Neural cell (in vitro differentiated cells): ENCODE measurements at regions not wholly inside any gene's neighbourhood (a gene's known extent, or its start where the extent isn't known, plus 50 kb on each side); places are given as distances from the start of the nearest gene placed in this dataset.

Experiments
- H2AFZ ChIP-seq: fragments of 200-600, 300-800 bp; sonication (generic), shearing (Covaris generic); 2 replicates; pipeline ENCODE4 v1.6.0; 2014; ENCODE audit warnings: low read depth, mild to moderate bottlenecking, antibody characterized with exemption, low read length, moderate library complexity
- H3F3A ChIP-seq: fragments of 200-600 bp; shearing (Covaris generic); 2 replicates; pipeline ENCODE4 v1.6.1; 2016; ENCODE audit warnings: mild to moderate bottlenecking, moderate library complexity, mixed read lengths, antibody characterized with exemption, low read length; ENCODE audit not compliant: insufficient read depth, poor library complexity, severe bottlenecking
- H3K27ac ChIP-seq: fragments of 200-600, 300-800 bp; sonication (generic), shearing (Covaris generic); 2 replicates; pipeline ENCODE4 v1.5.1; 2014; ENCODE audit warnings: mild to moderate bottlenecking, low read length, moderate library complexity
- H3K27me3 ChIP-seq: fragments of 300-800, 200-600 bp; sonication (generic), shearing (Covaris generic); 2 replicates; pipeline ENCODE4 v1.6.0; 2014; ENCODE audit warnings: mild to moderate bottlenecking, low read depth, low read length, moderate library complexity; ENCODE audit not compliant: insufficient read depth
- H3K36me3 ChIP-seq: fragments of 300-800, 200-600 bp; sonication (generic), shearing (Covaris generic); 2 replicates; pipeline ENCODE4 v1.5.1; 2014; ENCODE audit warnings: mild to moderate bottlenecking, antibody characterized with exemption, low read length, moderate library complexity; ENCODE audit not compliant: insufficient read depth
- H3K4me2 ChIP-seq: fragments of 300-800, 200-600 bp; sonication (generic), shearing (Covaris generic); 2 replicates; pipeline ENCODE4 v1.6.0; 2014; ENCODE audit warnings: mild to moderate bottlenecking, low read length
- H3K4me3 ChIP-seq: fragments of 300-800, 200-600 bp; sonication (generic), shearing (Covaris generic); 2 replicates; pipeline ENCODE4 v1.5.1; 2014; ENCODE audit warnings: mild to moderate bottlenecking, low read length, moderate library complexity
- H3K79me2 ChIP-seq: fragments of 200-600 bp; shearing (Covaris generic); replicated peaks from 2 replicates; pipeline ENCODE4 v1.6.0; 2014; ENCODE audit warnings: mild to moderate bottlenecking, low read length, moderate library complexity; ENCODE audit not compliant: insufficient read depth
- H3K9ac ChIP-seq: fragments of 300-800, 200-600 bp; sonication (generic), shearing (Covaris generic); 2 replicates; pipeline ENCODE4 v1.6.1; 2016; ENCODE audit warnings: mild to moderate bottlenecking, low read length, mixed read lengths
- H3K9me2 ChIP-seq: fragments of 200-600 bp; shearing (Covaris generic); 2 replicates; pipeline ENCODE4 v1.6.1; 2016; ENCODE audit warnings: mild to moderate bottlenecking, low read length, mixed read lengths; ENCODE audit not compliant: insufficient read depth
- H3K9me3 ChIP-seq: fragments of 200-600, 300-800 bp; sonication (generic), shearing (Covaris generic); 2 replicates; pipeline ENCODE4 v1.6.1; 2016; ENCODE audit warnings: mild to moderate bottlenecking, mixed run types, low read length, moderate library complexity, mixed read lengths
- H4K20me1 ChIP-seq: fragments of 200-600 bp; shearing (Covaris generic); 2 replicates; pipeline ENCODE4 v1.6.1; 2016; ENCODE audit warnings: mild to moderate bottlenecking, mixed run types; ENCODE audit not compliant: insufficient read depth
- CTCF ChIP-seq: fragments of 450-650 bp; IDR thresholded peaks from 2 replicates; pipeline ENCODE4 v1.5.1; 2014; ENCODE audit warnings: antibody characterized with exemption, mild to moderate bottlenecking, moderate library complexity; ENCODE audit not compliant: poor library complexity, severe bottlenecking
- EP300 ChIP-seq: fragments of 450-650 bp; conservative IDR thresholded peaks from 2 replicates; pipeline ENCODE4 v1.6.1; 2014; ENCODE audit warnings: antibody characterized with exemption, mild to moderate bottlenecking, moderate library complexity; ENCODE audit not compliant: poor library complexity, severe bottlenecking
- EZH2 ChIP-seq: fragments of 200-600, 300-800 bp; shearing (Covaris generic), sonication (generic); IDR thresholded peaks from 2 replicates; pipeline ENCODE4 v1.6.1; 2014; ENCODE audit warnings: antibody characterized with exemption, low read length, borderline replicate concordance, mild to moderate bottlenecking; ENCODE audit not compliant: insufficient read depth, poor library complexity, severe bottlenecking
- MXI1 ChIP-seq: fragments of 450-650 bp; conservative IDR thresholded peaks from 2 replicates; pipeline ENCODE4 v1.6.1; 2014; ENCODE audit warnings: antibody characterized with exemption, mild to moderate bottlenecking; ENCODE audit not compliant: poor library complexity, severe bottlenecking
- POLR2AphosphoS5 ChIP-seq: IDR thresholded peaks from 2 replicates; pipeline ENCODE4 v1.6.1; 2012
- RAD21 ChIP-seq: fragments of 450-650 bp; conservative IDR thresholded peaks from 2 replicates; pipeline ENCODE4 v1.6.1; 2014; ENCODE audit warnings: antibody characterized with exemption, mild to moderate bottlenecking, moderate library complexity
- REST ChIP-seq: IDR thresholded peaks from 2 replicates; pipeline ENCODE4 v1.6.1; 2012; ENCODE audit warnings: borderline replicate concordance
- SMC3 ChIP-seq: fragments of 450-650 bp; conservative IDR thresholded peaks from 2 replicates; pipeline ENCODE4 v1.6.1; 2014; ENCODE audit warnings: antibody characterized with exemption, mild to moderate bottlenecking, moderate library complexity; ENCODE audit not compliant: poor library complexity
- TAF1 ChIP-seq: IDR thresholded peaks from 2 replicates; pipeline ENCODE4 v1.6.1; 2012; ENCODE audit warnings: low read depth

GRCh38 chr4:181998398-181999295, 244.6 kb upstream of the TENM3 start:
- Histone ChIP-seq H3K9me3 (no peaks in the 10 kb centered on the region), H3F3A (no peaks in the 10 kb centered on the region), H3K4me2 (no peak overlapping the region), H2AFZ (no peak overlapping the region), H3K27ac (no peak overlapping the region), H3K36me3 (no peaks in the 10 kb centered on the region), H3K79me2 (no peaks in the 10 kb centered on the region), H4K20me1 (no peaks in the 10 kb centered on the region), H3K9me2 (no peaks in the 10 kb centered on the region), H3K4me3 (no peak overlapping the region), H3K9ac (no peak overlapping the region), H3K27me3 (no peaks in the 10 kb centered on the region)
- TF ChIP-seq EP300, result no peak
- no peak for TF ChIP-seq POLR2AphosphoS5
- TF ChIP-seq MXI1, result no peak
- TF ChIP-seq TAF1, result no peak
- no peak for TF ChIP-seq SMC3
- no peak for TF ChIP-seq EZH2
- TF ChIP-seq RAD21, result no peak
- TF ChIP-seq REST, result no peak
- no peak for TF ChIP-seq CTCF

GRCh38 chr4:182000077-182000476, 243.1 kb upstream of the TENM3 start:
- Histone ChIP-seq H3K9me3 (no peaks in the 10 kb centered on the region), H3K27me3 (no peaks in the 10 kb centered on the region), H3K36me3 (no peaks in the 10 kb centered on the region), H3K27ac (no peak overlapping the region), H4K20me1 (no peaks in the 10 kb centered on the region), H3K4me2 (no peak overlapping the region), H3K79me2 (no peaks in the 10 kb centered on the region), H3K9me2 (no peaks in the 10 kb centered on the region), H3K4me3 (no peak overlapping the region), H2AFZ (no peak overlapping the region), H3F3A (no peaks in the 10 kb centered on the region), H3K9ac (no peak overlapping the region)
- TF ChIP-seq MXI1 (no peak), EP300 (no peak), TAF1 (no peak)
